ENCODE measurements at regions not wholly inside any gene's neighbourhood (a gene's known extent, or its start where the extent isn't known, plus 50 kb on each side); places are given as distances from the start of the nearest gene placed in this dataset.

DNA sequence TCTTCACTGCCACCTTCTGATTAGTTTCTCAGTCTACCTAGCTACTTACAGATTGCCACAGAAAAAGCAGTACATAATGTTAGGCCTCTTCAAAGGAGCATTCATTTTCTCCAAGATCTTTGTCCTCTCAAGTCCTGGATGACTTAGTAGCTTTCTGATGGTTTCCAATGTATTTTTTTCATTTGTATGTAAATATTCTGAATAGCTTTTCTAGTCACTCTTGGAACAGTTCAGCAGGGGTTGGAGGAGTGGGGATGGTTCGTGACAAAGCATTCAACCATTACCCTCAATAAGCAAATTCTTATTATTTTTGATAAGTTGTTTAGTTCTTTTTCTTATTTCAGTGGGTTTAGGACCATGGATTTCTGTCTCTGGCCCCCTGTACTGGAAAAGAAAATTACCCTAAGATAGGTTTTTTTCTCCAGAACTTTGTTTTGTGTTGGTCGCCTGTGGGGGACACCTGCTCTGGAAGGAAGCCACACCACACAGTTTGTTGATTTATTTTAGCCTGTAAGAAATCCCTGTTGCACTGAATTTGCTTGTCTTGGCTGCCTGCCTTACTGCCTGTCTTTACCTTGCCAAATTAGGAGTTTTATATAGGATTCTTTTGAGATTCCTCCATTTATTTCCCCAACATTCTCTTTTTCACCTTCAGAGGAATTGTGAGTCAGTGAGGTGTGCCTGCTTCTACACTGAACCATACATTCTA, 247.9 kb downstream of the RFPL4B start:
- peaks cover 5% of the 10 kb centered on the region; the same call in 1 of the 2 replicates for H3K36me3 ChIP-seq (ENCODE audit: insufficient read depth)
- no peaks in the 10 kb centered on the region for H3K4me1 ChIP-seq (ENCODE audit: insufficient read depth)
- H3F3A ChIP-seq (replicated peaks; ENCODE audit: low read depth) = no peaks in the 10 kb centered on the region
- H2AFZ ChIP-seq = no peak overlapping the region
- H3K27ac ChIP-seq (ENCODE audit: low read depth) = no peak overlapping the region
- Mint-ChIP-seq H3K36me3 (ENCODE audit: low read depth) (peaks cover 6% of the 10 kb centered on the region; the same call in 2 of the 3 replicates), H3K4me1 (no peaks in the 10 kb centered on the region), H3K27ac (no peak overlapping the region), H3K4me3 (no peak overlapping the region), H3K27me3 (ENCODE audit: insufficient read depth, low read depth, poor library complexity) (no peaks in the 10 kb centered on the region), H3K9me3 (peaks cover 12% of the 10 kb centered on the region)
- no peak for TF ChIP-seq POLR2AphosphoS5 (IDR thresholded peaks at IDR 0.05; ENCODE audit: low read depth)
- TF ChIP-seq, protein P1, sequence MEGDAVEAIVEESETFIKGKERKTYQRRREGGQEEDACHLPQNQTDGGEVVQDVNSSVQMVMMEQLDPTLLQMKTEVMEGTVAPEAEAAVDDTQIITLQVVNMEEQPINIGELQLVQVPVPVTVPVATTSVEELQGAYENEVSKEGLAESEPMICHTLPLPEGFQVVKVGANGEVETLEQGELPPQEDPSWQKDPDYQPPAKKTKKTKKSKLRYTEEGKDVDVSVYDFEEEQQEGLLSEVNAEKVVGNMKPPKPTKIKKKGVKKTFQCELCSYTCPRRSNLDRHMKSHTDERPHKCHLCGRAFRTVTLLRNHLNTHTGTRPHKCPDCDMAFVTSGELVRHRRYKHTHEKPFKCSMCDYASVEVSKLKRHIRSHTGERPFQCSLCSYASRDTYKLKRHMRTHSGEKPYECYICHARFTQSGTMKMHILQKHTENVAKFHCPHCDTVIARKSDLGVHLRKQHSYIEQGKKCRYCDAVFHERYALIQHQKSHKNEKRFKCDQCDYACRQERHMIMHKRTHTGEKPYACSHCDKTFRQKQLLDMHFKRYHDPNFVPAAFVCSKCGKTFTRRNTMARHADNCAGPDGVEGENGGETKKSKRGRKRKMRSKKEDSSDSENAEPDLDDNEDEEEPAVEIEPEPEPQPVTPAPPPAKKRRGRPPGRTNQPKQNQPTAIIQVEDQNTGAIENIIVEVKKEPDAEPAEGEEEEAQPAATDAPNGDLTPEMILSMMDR (conservative IDR thresholded peaks at IDR 0.05; ENCODE audit: low read depth in 2 of 2) = 0 out of 4 replicates have a peak, but pooled peaks of 1 of the 2 experiments have one; percentile 16
- no peaks in the 10 kb centered on the region for H4K20me1 ChIP-seq (replicated peaks; ENCODE audit: insufficient read depth)
- H3K79me2 ChIP-seq (replicated peaks; ENCODE audit: insufficient read depth) = no peaks in the 10 kb centered on the region
- H3K4me3 ChIP-seq = no peak overlapping the region
- no peaks in the 10 kb centered on the region for H3K27me3 ChIP-seq (ENCODE audit: insufficient read depth)
- no peaks in the 10 kb centered on the region for H3K9me2 ChIP-seq (ENCODE audit: insufficient read depth)
- H3K4me2 ChIP-seq = no peak overlapping the region
- ATAC-seq = no peak
- DNase-seq (ENCODE audit: low spot score) = no peak

DNA sequence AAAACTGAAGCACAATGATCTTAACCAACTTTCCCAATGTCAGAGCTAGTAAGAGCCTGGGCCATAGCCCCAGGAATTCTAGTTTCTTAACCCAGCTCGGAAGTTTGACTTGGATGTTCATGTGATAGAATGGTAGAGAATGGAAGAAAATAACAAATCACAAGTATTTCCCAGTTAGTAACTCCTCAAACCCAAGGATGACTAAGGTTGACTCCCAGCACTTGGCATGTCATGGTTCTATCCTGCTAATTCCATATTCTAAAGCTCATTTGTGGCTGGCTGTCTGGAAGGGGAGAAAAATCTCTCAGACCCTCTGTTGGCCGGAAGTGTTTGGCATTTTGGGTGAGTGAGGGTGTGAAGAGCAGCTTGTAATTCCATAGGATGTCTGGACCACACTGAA, 248.7 kb downstream of the RFPL4B start:
- Mint-ChIP-seq H3K27ac (no peak overlapping the region), H3K9me3 (peaks cover 12% of the 10 kb centered on the region), H3K27me3 (ENCODE audit: insufficient read depth, low read depth, poor library complexity) (no peaks in the 10 kb centered on the region), H3K4me1 (no peaks in the 10 kb centered on the region), H3K36me3 (ENCODE audit: low read depth) (peaks cover 6% of the 10 kb centered on the region; the same call in 2 of the 3 replicates), H3K4me3 (no peak overlapping the region)
- no peaks in the 10 kb centered on the region for H4K20me1 ChIP-seq (replicated peaks; ENCODE audit: insufficient read depth)
- no peak overlapping the region for H3K4me3 ChIP-seq
- no peaks in the 10 kb centered on the region for H3F3A ChIP-seq (replicated peaks; ENCODE audit: low read depth)
- no peak overlapping the region for H2AFZ ChIP-seq
- H3K27me3 ChIP-seq (ENCODE audit: insufficient read depth) = no peaks in the 10 kb centered on the region
- no peaks in the 10 kb centered on the region for H3K9me2 ChIP-seq (ENCODE audit: insufficient read depth)
- no peaks in the 10 kb centered on the region for H3K79me2 ChIP-seq (replicated peaks; ENCODE audit: insufficient read depth)
- H3K4me2 ChIP-seq = no peak overlapping the region
- DNase-seq (ENCODE audit: low spot score) (no peak), ATAC-seq (no peak)
- H3K4me1 ChIP-seq (ENCODE audit: insufficient read depth) = no peaks in the 10 kb centered on the region
- H3K27ac ChIP-seq (ENCODE audit: low read depth) = no peak overlapping the region
- peaks cover 5% of the 10 kb centered on the region; the same call in 1 of the 2 replicates for H3K36me3 ChIP-seq (ENCODE audit: insufficient read depth)
- TF ChIP-seq JUNB (IDR thresholded peaks at IDR 0.05; ENCODE audit: unreplicated experiment) = no peak
- TF ChIP-seq CREB1 (CRISPR knock-in tag; IDR thresholded peaks at IDR 0.05; ENCODE audit: low read depth) = no peak
- no peak for TF ChIP-seq ZNF114 (CRISPR knock-in tag; IDR thresholded peaks at IDR 0.05)
- TF ChIP-seq STAT1 (IDR thresholded peaks at IDR 0.05; ENCODE audit: unreplicated experiment) = no peak
- TF ChIP-seq POLR2AphosphoS5 (IDR thresholded peaks at IDR 0.05; ENCODE audit: low read depth) = no peak
- no peak for TF ChIP-seq NANOG (IDR thresholded peaks at IDR 0.05; ENCODE audit: borderline replicate concordance)
- no peak for TF ChIP-seq ETS1 (IDR thresholded peaks at IDR 0.05)
- TF ChIP-seq, protein P2, sequence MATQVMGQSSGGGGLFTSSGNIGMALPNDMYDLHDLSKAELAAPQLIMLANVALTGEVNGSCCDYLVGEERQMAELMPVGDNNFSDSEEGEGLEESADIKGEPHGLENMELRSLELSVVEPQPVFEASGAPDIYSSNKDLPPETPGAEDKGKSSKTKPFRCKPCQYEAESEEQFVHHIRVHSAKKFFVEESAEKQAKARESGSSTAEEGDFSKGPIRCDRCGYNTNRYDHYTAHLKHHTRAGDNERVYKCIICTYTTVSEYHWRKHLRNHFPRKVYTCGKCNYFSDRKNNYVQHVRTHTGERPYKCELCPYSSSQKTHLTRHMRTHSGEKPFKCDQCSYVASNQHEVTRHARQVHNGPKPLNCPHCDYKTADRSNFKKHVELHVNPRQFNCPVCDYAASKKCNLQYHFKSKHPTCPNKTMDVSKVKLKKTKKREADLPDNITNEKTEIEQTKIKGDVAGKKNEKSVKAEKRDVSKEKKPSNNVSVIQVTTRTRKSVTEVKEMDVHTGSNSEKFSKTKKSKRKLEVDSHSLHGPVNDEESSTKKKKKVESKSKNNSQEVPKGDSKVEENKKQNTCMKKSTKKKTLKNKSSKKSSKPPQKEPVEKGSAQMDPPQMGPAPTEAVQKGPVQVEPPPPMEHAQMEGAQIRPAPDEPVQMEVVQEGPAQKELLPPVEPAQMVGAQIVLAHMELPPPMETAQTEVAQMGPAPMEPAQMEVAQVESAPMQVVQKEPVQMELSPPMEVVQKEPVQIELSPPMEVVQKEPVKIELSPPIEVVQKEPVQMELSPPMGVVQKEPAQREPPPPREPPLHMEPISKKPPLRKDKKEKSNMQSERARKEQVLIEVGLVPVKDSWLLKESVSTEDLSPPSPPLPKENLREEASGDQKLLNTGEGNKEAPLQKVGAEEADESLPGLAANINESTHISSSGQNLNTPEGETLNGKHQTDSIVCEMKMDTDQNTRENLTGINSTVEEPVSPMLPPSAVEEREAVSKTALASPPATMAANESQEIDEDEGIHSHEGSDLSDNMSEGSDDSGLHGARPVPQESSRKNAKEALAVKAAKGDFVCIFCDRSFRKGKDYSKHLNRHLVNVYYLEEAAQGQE (IDR thresholded peaks at IDR 0.05; ENCODE audit: unreplicated experiment) = no peak
- TF ChIP-seq EZH2phosphoT487 (IDR thresholded peaks at IDR 0.05; ENCODE audit: unreplicated experiment) = no peak
- TF ChIP-seq ZNF331 (CRISPR knock-in tag; IDR thresholded peaks at IDR 0.05; ENCODE audit: low read depth) = no peak
